Lung (tissue), 11 donors: ENCODE measurements at regions not wholly inside any gene's neighbourhood (a gene's known extent, or its start where the extent isn't known, plus 50 kb on each side); places are given as distances from the start of the nearest gene placed in this dataset.

ENCODE experiments used
- ATAC-seq: fragments of 200-7000 bp; cut with Tn5 transposase; one replicate; pipeline ENCODE4 v1.9.1; 2020; ENCODE audit warnings: moderate number of reproducible peaks; ENCODE audit not compliant: insufficient read depth, low FRiP score
- DNase-seq, 3 donors: peaks; one replicate each; pipeline ENCODE4 v3.0.0-alpha.2; 2013 to 2017
- H3K27ac ChIP-seq, 2 donors: one replicate each; pipeline ENCODE4 v1.5.1; 2013; ENCODE audit warnings: mild to moderate bottlenecking in 2 of 2, moderate library complexity in 2 of 2, control low read depth in 1 of 2, inconsistent platforms in 1 of 2, low read depth in 1 of 2, low read length in 1 of 2
- H3K27me3 ChIP-seq, 3 donors: one replicate each; pipeline ENCODE4 v1.5.1; 2013; ENCODE audit warnings: low read length in 2 of 3; ENCODE audit not compliant: control insufficient read depth in 3 of 3, insufficient read depth in 3 of 3
- H3K36me3 ChIP-seq, 4 donors: one replicate each; pipeline ENCODE4 v1.5.1; 2013; ENCODE audit warnings: low read length in 4 of 4, mild to moderate bottlenecking in 1 of 4, moderate library complexity in 1 of 4; ENCODE audit not compliant: control insufficient read depth in 4 of 4, insufficient read depth in 4 of 4
- H3K4me1 ChIP-seq, 5 donors: one replicate each; pipeline ENCODE4 v1.5.1; 2013; ENCODE audit warnings: low read length in 5 of 5, mild to moderate bottlenecking in 2 of 5, moderate library complexity in 1 of 5; ENCODE audit not compliant: control insufficient read depth in 5 of 5, insufficient read depth in 5 of 5
- H3K4me3 ChIP-seq: one replicate; pipeline ENCODE4 v1.5.1; 2013; ENCODE audit warnings: mild to moderate bottlenecking, control low read depth, moderate library complexity
- H3K9ac ChIP-seq, 2 donors: one replicate each; pipeline ENCODE4 v1.5.1; 2013; ENCODE audit warnings: low read length in 2 of 2, control low read depth in 1 of 2; ENCODE audit not compliant: insufficient read depth in 1 of 2
- H3K9me3 ChIP-seq, 4 donors: one replicate each; pipeline ENCODE4 v1.5.1; 2013; ENCODE audit warnings: low read length in 3 of 4, mild to moderate bottlenecking in 1 of 4, moderate library complexity in 1 of 4; ENCODE audit not compliant: control insufficient read depth in 4 of 4, insufficient read depth in 3 of 4
- CTCF ChIP-seq: IDR thresholded peaks from 2 replicates; pipeline ENCODE4 v1.5.1; 2012; ENCODE audit warnings: mild to moderate bottlenecking; ENCODE audit errors: control extremely low read depth, extremely low read depth
- WGBS, 2 donors: extraction: QIAGEN DNeasy Blood & Tissue Kit; methylation state at CpG; one replicate each; pipeline ENCODE4 v1.1.7; 2013; 5-methylcytosine and 5-hydroxymethylcytosine counted together
- donor health status: control.
- donor health status: control.
- donor health status: Bipolar disorder and iron deficiency.
- donor health status: healthy.
- donor health status: DM: yes; HTN: yes; CAD: no.

- no peaks in the 10 kb centered on the region for H3K27me3 ChIP-seq
- 79 to 89% methylated on average over 3 of the region's 3 CpGs for WGBS, 2 donors
- H3K27ac ChIP-seq = no peak overlapping the region
- no peak overlapping the region for H3K9ac ChIP-seq
- no peak for TF ChIP-seq CTCF
- H3K9me3 ChIP-seq = no peaks in the 10 kb centered on the region
- H3K36me3 ChIP-seq = no peaks in the 10 kb centered on the region
- ATAC-seq (no peak), DNase-seq (peak in 2 of 3 donors; percentile 31 to 46)
- H3K4me1 ChIP-seq = no peaks in the 10 kb centered on the region
- H3K4me3 ChIP-seq = no peak overlapping the region
Observed at GRCh38 chr13:47067306-47067705, 170.5 kb upstream of the HTR2A start.

- H3K27ac ChIP-seq = no peak overlapping the region
- no peak overlapping the region for H3K4me3 ChIP-seq
- no peaks in the 10 kb centered on the region for H3K4me1 ChIP-seq
- no peaks in the 10 kb centered on the region for H3K9me3 ChIP-seq
- ATAC-seq (no peak), DNase-seq (no peak)
- no peak overlapping the region for H3K9ac ChIP-seq
- H3K27me3 ChIP-seq = no peaks in the 10 kb centered on the region
- TF ChIP-seq CTCF = no peak
- no peaks in the 10 kb centered on the region for H3K36me3 ChIP-seq
Observed at GRCh38 chr13:47066226-47066625, 169.4 kb upstream of the HTR2A start.

GRCh38 chr13:47064381-47064780 lies 167.5 kb upstream of the HTR2A start:
- Histone ChIP-seq H3K27ac (no peak overlapping the region), H3K9me3 (no peaks in the 10 kb centered on the region), H3K4me1 (no peaks in the 10 kb centered on the region), H3K4me3 (no peak overlapping the region), H3K36me3 (no peaks in the 10 kb centered on the region), H3K9ac (no peak overlapping the region), H3K27me3 (no peaks in the 10 kb centered on the region)
- 69 to 82% methylated on average over 2 of the region's 2 CpGs for WGBS, 2 donors
- no peak for DNase-seq
- ATAC-seq = no peak
- TF ChIP-seq CTCF = no peak

GRCh38 chr13:47049276-47049989 lies 152.6 kb upstream of the HTR2A start:
- Histone ChIP-seq H3K9ac (no peak overlapping the region), H3K4me1 (peaks cover 0 to 8% (median 0%) of the 10 kb centered on the region in 5 donors), H3K27ac (no peak overlapping the region), H3K4me3 (no peak overlapping the region), H3K9me3 (no peaks in the 10 kb centered on the region), H3K36me3 (no peaks in the 10 kb centered on the region), H3K27me3 (no peaks in the 10 kb centered on the region)
- 66 to 72% methylated on average over 4 of the region's 4 CpGs for WGBS, 2 donors
- no peak for TF ChIP-seq CTCF
- DNase-seq (no peak), ATAC-seq (no peak)
